ENCODE measurements at regions not wholly inside any gene's neighbourhood (a gene's known extent, or its start where the extent isn't known, plus 50 kb on each side); places are given as distances from the start of the nearest gene placed in this dataset.
"Not testable (repeated sequence)": the region's sequence is repeated elsewhere in the genome, so short reads cannot be mapped to it uniquely, and the experiment has no call there.

DNA sequence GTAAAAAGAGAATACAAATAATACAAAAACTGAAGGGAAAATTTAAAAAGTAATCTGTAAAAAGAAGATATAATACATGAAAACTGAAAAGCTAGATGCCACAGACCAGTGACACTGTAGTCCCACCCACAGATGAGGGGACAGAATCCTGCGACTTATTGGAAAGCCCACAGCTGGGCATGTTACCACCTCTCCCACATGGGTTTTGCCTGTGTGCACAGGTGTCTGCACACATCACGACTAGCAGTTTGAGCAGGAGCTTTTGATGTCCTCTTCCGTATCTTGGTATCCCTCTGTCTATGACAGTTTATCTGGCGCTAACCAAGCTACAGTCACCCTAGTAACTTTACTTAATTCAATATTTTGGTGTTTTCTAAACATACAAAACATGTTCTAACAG, 291.1 kb upstream of the EXOC2 start:
- in situ Hi-C loops (cut with HindIII; ENCODE audit: low pct_unique_long_range_greater_than_20kb, low sequenced_read_pairs), result no loop called here
- no peak for DNase-seq (ENCODE audit: low read depth, low spot score)

DNA sequence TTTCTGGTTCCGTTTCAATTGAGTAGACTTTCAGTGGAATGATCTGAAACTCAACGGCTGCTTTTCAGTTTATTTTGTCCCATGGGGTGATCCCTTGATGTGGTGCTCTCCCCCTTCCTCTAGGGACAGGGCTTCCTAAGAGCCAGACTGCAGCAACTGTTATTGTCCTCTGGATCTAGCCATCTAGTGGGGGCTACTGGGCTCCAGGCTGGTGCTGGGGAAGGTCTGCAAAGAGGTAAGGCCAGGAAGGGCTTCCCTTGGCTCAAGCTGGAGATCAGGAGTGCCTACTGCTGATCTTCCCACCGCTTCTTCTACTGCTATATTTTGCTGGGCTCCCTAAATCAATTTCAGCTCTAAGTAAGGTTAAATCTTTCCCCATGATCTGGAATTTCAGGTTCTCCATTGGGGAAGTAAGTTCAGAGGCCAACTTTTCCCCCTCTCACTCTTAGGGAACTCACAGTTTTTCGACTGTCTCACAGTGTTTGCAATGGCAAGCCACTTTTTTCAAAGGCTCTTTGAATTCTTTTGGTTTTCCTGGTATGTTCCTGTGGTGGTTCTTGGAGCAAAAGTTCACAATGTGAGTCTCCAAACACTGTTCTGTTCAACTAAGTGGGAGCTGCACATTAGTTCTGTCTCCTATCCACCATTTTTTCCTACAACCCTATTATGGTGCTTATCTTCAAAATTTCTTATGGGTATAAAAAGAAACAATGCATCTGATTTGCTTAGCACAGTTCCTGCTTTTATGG, 286.2 kb upstream of the EXOC2 start:
- in situ Hi-C loops (cut with HindIII; ENCODE audit: low pct_unique_long_range_greater_than_20kb, low sequenced_read_pairs), result no loop called here
- no peak for DNase-seq (ENCODE audit: low read depth, low spot score)

DNA sequence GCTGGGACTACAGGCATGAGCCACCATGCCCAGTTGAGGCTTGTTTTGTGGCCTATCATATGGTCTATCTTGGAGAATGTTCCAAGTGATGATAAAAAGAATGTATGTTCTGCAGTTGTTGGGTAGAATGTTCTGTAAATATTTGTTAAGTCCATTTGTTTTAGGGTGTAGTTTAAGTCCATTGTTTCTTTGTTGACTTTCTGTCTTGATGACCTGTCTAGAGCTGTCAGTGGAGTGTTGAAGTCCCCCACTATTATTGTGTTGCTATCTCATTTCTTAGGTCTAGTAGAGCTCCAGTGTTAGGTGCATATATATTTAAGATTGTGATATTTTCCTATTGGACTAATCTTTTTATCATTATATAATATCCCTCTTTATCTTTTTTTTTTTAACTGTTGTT, 284.3 kb upstream of the EXOC2 start:
- DNase-seq (ENCODE audit: low read depth, low spot score); in situ Hi-C loops (cut with HindIII; ENCODE audit: low pct_unique_long_range_greater_than_20kb, low sequenced_read_pairs): not testable (repeated sequence)

- DNase-seq (ENCODE audit: low read depth, low spot score), result peak; percentile 61
- in situ Hi-C loops (cut with HindIII; ENCODE audit: low pct_unique_long_range_greater_than_20kb, low sequenced_read_pairs), result no loop called here
Observed at GRCh38 chr6:971981-972640, 279.2 kb upstream of the EXOC2 start.

- DNase-seq (ENCODE audit: low read depth, low spot score), result no peak
- in situ Hi-C loops (cut with HindIII; ENCODE audit: low pct_unique_long_range_greater_than_20kb, low sequenced_read_pairs), result no loop called here
Observed at GRCh38 chr6:968791-969190, 275.9 kb upstream of the EXOC2 start.

GRCh38 chr6:967701-968100, 274.8 kb upstream of the EXOC2 start:
- DNase-seq (ENCODE audit: low read depth, low spot score), result no peak
- in situ Hi-C loops (cut with HindIII; ENCODE audit: low pct_unique_long_range_greater_than_20kb, low sequenced_read_pairs), result no loop called here

DNA sequence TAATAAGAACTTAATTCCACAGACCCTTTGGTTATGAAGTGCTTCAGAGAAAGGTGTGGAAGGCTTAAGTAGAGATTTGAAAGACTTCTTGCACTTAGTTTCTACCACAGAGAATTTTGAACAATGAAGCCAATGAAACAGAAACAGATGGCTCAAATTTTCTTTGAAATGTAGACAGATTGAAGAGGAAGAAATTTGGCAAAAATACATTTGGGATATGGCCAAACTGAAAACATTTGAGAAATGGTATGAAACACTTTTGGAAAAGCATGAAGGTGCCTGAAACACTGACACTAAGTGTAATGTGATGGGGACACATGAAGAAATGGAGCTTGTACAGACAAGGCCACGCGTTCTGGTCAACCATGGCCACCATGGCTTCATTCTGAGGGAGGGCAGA, 272.4 kb upstream of the EXOC2 start:
- in situ Hi-C loops (cut with HindIII; ENCODE audit: low pct_unique_long_range_greater_than_20kb, low sequenced_read_pairs), result no loop called here
- no peak for DNase-seq (ENCODE audit: low read depth, low spot score)

- in situ Hi-C loops (cut with HindIII; ENCODE audit: low pct_unique_long_range_greater_than_20kb, low sequenced_read_pairs), result no loop called here
- no peak for DNase-seq (ENCODE audit: low read depth, low spot score)
Observed at GRCh38 chr6:963456-963855, 270.5 kb upstream of the EXOC2 start.

- no peak for DNase-seq (ENCODE audit: low read depth, low spot score)
- in situ Hi-C loops (cut with HindIII; ENCODE audit: low pct_unique_long_range_greater_than_20kb, low sequenced_read_pairs), result no loop called here
Observed at GRCh38 chr6:961407-961960, 268.5 kb upstream of the EXOC2 start.

DNA sequence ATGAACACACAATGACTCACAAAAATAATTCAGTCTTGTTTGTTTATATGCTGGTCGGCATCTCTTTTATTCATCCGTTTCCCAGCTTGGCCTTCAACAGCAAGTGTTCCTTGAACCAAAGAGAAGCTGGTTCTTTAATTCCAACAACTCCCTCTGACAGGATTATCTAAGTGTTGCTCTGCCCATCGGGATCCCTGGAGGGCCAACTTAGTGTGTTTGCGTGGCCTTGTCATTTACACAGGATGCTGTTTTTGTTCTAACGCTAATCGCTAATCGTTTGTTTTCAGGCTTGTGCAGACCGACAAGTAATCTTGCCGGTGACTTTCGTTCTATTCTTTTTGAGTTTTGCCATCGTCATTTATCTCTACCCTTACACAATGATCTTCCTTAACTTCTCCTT, 267.4 kb upstream of the EXOC2 start:
- no peak for DNase-seq (ENCODE audit: low read depth, low spot score)
- in situ Hi-C loops (cut with HindIII; ENCODE audit: low pct_unique_long_range_greater_than_20kb, low sequenced_read_pairs), result no loop called here

- no peak for DNase-seq (ENCODE audit: low read depth, low spot score)
- in situ Hi-C loops (cut with HindIII; ENCODE audit: low pct_unique_long_range_greater_than_20kb, low sequenced_read_pairs), result loop anchor here (10.0 kb wide), 1 partner anchor 56 kb away; no protein-coding TSS in a partner anchor
Observed at GRCh38 chr6:958488-958887, 265.5 kb upstream of the EXOC2 start.

DNA sequence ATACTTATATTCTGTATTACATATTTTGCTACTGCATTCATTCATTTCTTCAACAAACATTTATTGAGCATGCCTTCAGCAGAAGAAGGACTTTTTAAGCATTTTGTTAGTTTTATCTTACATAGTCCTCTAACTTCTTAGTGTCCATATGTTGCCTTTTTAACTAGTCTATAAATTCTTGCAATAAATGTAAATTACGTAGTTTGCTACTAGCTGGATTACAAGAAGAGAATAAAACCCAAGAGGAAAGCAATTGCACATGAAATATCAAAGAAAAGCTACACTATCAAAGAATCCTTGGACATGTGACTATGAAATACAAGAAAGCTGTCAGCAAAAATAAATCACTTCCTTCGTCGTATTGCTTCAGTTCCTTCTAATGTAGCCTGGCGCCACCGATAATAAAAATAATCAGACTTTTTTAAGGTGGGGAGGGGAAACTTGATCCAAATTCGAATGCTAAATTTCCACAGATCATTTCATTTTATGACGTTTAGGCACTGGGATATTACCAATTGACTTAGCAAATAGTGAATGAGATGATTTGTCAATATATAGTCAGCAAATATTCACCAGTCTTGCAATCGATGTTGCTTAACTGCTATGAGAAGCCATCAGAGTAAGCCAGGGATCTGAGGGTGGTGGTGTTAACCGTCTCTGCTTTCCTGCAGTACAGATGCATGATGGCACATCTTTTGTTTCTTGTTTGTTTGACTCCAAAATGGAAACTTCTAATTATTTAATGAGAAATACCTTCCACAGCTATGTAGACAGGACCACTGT, 258.7 kb upstream of the EXOC2 start:
- DNase-seq (ENCODE audit: low read depth, low spot score), result no peak
- in situ Hi-C loops (cut with HindIII; ENCODE audit: low pct_unique_long_range_greater_than_20kb, low sequenced_read_pairs), result loop anchor here (10.0 kb wide), 1 partner anchor 63 kb away; no protein-coding TSS in a partner anchor

- DNase-seq (ENCODE audit: low read depth, low spot score), result no peak
- in situ Hi-C loops (cut with HindIII; ENCODE audit: low pct_unique_long_range_greater_than_20kb, low sequenced_read_pairs), result no loop called here
Observed at GRCh38 chr6:947235-947934, 254.4 kb upstream of the EXOC2 start.

DNA sequence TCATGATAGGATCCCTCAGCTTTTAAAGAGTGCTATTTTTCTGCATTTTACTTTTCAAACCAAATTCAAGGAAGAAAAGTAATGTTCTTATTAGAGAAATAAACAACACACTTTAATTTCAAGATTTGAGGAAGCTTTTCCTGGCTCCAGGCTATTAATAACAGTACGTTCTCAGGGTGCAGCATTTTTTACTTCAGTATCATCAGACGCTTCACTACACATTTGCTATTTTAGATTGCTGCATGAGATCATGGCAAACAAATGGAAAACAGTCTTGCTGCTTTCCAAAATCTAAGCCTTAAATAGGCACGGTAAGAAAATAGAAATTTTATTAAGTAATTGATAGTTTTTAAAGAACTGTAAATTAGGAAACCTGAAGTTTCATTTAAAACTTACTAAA, 253.6 kb upstream of the EXOC2 start:
- DNase-seq (ENCODE audit: low read depth, low spot score), result no peak
- in situ Hi-C loops (cut with HindIII; ENCODE audit: low pct_unique_long_range_greater_than_20kb, low sequenced_read_pairs), result no loop called here

DNA sequence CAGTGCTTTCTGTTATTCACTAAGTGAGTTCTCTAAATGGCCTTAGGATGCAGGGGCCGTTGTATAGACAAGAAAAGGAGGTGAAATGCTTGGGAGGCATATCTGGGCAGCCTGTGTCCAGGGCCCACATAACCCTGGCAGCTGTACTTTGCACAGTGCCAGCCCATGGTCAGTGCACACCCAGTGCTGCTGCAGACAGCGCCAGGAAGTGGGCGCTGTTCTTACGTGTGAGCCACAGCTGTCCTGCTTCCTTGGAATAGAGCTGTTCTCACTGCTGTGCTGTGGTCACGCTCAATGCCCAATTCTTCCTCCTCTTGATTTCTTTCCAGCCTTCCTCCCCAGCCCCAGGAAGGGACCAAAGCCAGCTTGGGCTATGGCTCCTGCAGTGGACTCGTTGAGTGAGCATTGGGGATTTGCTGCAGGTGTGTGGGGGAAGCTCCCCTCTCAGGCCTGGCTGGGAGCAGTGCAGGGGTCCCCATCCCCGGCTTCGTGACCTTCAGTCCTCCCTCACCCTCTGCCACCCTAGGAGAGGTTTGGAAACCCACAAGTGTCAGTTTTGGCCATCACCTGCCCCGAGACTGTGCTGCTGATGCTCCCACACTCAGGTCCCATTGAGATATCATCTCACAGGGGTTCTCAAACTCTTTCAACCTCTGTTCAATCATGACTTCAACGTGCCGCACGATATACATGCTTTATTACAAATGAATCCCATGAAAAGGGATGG, 246.8 kb upstream of the EXOC2 start:
- in situ Hi-C loops (cut with HindIII; ENCODE audit: low pct_unique_long_range_greater_than_20kb, low sequenced_read_pairs), result no loop called here
- peak; percentile 32 for DNase-seq (ENCODE audit: low read depth, low spot score)

DNA sequence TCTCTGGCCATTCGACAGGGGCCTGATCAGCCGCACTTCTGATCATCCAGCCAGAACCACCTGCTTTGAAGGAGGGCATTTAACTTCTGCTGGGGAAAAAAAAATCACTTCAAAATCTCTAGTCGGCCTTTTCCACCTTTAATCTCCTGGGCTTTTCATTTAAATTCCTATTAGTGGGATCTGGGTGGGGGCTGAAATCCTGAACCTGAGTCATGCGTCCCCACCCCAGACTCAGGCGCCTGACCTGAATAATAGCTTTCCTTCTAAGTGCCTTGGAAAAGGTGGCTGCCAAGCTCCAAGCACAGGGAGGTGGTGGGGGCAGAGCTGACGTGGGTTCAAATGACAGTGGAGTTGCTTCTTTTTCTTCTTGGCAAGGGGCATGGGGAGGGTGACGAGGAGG, 246.0 kb upstream of the EXOC2 start:
- in situ Hi-C loops (cut with HindIII; ENCODE audit: low pct_unique_long_range_greater_than_20kb, low sequenced_read_pairs), result no loop called here
- DNase-seq (ENCODE audit: low read depth, low spot score), result no peak

- in situ Hi-C loops (cut with HindIII; ENCODE audit: low pct_unique_long_range_greater_than_20kb, low sequenced_read_pairs), result no loop called here
- DNase-seq (ENCODE audit: low read depth, low spot score), result no peak
Observed at GRCh38 chr6:938271-938905, 245.4 kb upstream of the EXOC2 start.
